Ectodermal cell (in vitro differentiated cells): ENCODE measurements at regions not wholly inside any gene's neighbourhood (a gene's known extent, or its start where the extent isn't known, plus 50 kb on each side); places are given as distances from the start of the nearest gene placed in this dataset.
"Not testable (repeated sequence)": the region's sequence is repeated elsewhere in the genome, so short reads cannot be mapped to it uniquely, and the experiment has no call there.

Experiments
- H3K27ac ChIP-seq: 2 replicates; pipeline ENCODE4 v1.7.0; 2013; ENCODE audit warnings: mild to moderate bottlenecking, low read depth, low read length; ENCODE audit not compliant: insufficient read depth, poor library complexity, severe bottlenecking
- H3K27me3 ChIP-seq: 2 replicates; pipeline ENCODE4 v1.7.0; 2013; ENCODE audit warnings: mild to moderate bottlenecking, low read length; ENCODE audit not compliant: insufficient read depth, control insufficient read depth, poor library complexity, severe bottlenecking
- H3K36me3 ChIP-seq: one replicate; pipeline ENCODE4 v1.7.0; 2013; ENCODE audit warnings: low read length; ENCODE audit not compliant: control insufficient read depth, insufficient read depth
- H3K4me1 ChIP-seq: one replicate; pipeline ENCODE4 v1.7.0; 2013; ENCODE audit warnings: low read length; ENCODE audit not compliant: control insufficient read depth, insufficient read depth
- H3K4me3 ChIP-seq: 2 replicates; pipeline ENCODE4 v1.7.0; 2013; ENCODE audit warnings: low read depth, low read length, control low read depth; ENCODE audit not compliant: insufficient read depth
- H3K9me3 ChIP-seq: 2 replicates; pipeline ENCODE4 v1.7.0; 2013; ENCODE audit warnings: mild to moderate bottlenecking, low read length, moderate library complexity; ENCODE audit not compliant: control insufficient read depth
- WGBS, 2 experiments: methylation state at CpG; one replicate each; pipeline ENCODE4 v1.1.7; 2013; ENCODE audit warnings: missing lambda C conversion rate in 2 of 2; 5-methylcytosine and 5-hydroxymethylcytosine counted together

- H3K27me3 ChIP-seq = no peaks in the 10 kb centered on the region
- H3K36me3 ChIP-seq = no peaks in the 10 kb centered on the region
- no peaks in the 10 kb centered on the region for H3K4me1 ChIP-seq
- H3K9me3 ChIP-seq = no peaks in the 10 kb centered on the region
- 93 to 94% methylated on average over 8 of the region's 8 CpGs for WGBS, 2 experiments
- no peak overlapping the region for H3K4me3 ChIP-seq
- no peak overlapping the region for H3K27ac ChIP-seq
These were observed 174.3 kb downstream of the TFAP2B start for GRCh38 chr6:50992704-50993625.

GRCh38 chr6:50993941-50994720 lies 175.5 kb downstream of the TFAP2B start:
- H3K27ac ChIP-seq = no peak overlapping the region
- H3K27me3 ChIP-seq = no peaks in the 10 kb centered on the region
- WGBS, 2 experiments = 96 to 99% methylated on average over 3 of the region's 3 CpGs
- H3K9me3 ChIP-seq = no peaks in the 10 kb centered on the region
- no peaks in the 10 kb centered on the region for H3K36me3 ChIP-seq
- no peaks in the 10 kb centered on the region for H3K4me1 ChIP-seq
- no peak overlapping the region for H3K4me3 ChIP-seq

DNA sequence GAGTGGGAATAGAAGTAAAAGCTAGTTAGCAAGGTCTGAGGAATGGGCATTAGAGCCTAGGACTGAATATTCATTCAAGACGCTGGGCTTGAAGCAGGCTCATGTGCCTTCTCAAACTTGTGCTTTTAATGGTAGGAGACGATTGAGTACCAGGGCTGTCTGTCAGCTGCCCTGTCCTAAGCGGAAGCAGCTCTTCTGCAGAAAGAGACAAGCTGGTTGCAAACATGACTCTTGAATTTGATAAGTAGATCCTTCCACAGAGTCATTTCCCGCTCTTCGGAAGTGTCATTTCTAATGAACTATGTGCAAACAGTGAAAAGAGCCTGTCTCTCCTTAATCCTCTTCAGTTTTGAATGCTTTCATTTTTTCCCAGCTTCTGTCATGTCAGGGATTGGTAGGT lies 176.4 kb downstream of the TFAP2B start:
- Histone ChIP-seq H3K27ac (no peak overlapping the region), H3K4me1 (no peaks in the 10 kb centered on the region), H3K4me3 (no peak overlapping the region), H3K9me3 (no peaks in the 10 kb centered on the region), H3K27me3 (no peaks in the 10 kb centered on the region), H3K36me3 (no peaks in the 10 kb centered on the region)
- 94 to 97% methylated on average over 5 of the region's 5 CpGs for WGBS, 2 experiments

DNA sequence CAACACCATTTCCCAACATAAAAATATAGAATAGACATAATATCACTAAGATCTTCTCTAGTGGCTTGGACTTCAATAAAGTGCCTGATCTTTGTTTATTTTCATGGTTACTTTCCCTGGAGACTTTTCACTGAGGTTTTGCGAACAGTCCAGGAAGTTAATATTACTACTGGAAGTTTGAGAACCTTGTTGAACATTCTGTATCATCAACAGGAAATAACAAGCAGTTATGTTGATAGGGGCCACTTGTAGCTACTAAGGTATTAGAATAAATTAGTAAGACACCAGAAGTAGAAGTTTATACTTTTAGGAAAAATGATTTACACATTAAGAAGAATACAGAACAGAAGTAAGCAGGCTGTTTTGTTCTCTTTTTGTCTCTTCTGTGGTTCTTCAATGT lies 180.2 kb downstream of the TFAP2B start:
- Histone ChIP-seq H3K27me3 (no peaks in the 10 kb centered on the region), H3K4me3 (no peak overlapping the region), H3K27ac (no peak overlapping the region), H3K9me3 (no peaks in the 10 kb centered on the region), H3K4me1 (no peaks in the 10 kb centered on the region), H3K36me3 (no peaks in the 10 kb centered on the region)
- WGBS, 2 experiments = 94 to 100% methylated on average over 1 of the region's 1 CpG

DNA sequence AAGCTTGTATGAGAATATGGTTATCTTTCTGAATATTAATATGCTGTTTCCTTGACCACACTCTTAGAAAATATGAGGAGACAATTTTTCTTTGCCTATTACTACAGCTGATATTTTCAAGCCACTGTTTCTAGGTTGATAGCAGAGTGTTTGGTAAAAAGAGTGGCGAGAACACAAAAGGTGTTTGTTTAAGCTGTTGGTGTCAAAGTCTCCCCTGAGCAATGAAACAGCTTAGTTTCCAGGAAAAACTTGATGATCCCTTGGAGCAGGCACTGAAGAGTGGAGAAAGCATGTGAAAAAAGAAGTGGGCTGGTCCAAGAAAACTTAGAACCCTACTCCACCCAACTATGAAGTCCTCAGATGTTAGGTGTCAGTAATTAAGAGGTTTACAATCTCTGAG lies 182.7 kb downstream of the TFAP2B start:
- H3K27me3 ChIP-seq = no peaks in the 10 kb centered on the region
- WGBS, 2 experiments = 76 to 79% methylated on average over 1 of the region's 1 CpG
- no peak overlapping the region for H3K27ac ChIP-seq
- H3K4me3 ChIP-seq = no peak overlapping the region
- H3K36me3 ChIP-seq = no peaks in the 10 kb centered on the region
- H3K4me1 ChIP-seq = no peaks in the 10 kb centered on the region
- no peaks in the 10 kb centered on the region for H3K9me3 ChIP-seq

- Histone ChIP-seq H3K36me3 (no peaks in the 10 kb centered on the region), H3K27me3 (no peaks in the 10 kb centered on the region)
- 77 to 90% methylated on average over 4 of the region's 4 CpGs for WGBS, 2 experiments
These were observed 185.7 kb downstream of the TFAP2B start for GRCh38 chr6:51004380-51004779.

DNA sequence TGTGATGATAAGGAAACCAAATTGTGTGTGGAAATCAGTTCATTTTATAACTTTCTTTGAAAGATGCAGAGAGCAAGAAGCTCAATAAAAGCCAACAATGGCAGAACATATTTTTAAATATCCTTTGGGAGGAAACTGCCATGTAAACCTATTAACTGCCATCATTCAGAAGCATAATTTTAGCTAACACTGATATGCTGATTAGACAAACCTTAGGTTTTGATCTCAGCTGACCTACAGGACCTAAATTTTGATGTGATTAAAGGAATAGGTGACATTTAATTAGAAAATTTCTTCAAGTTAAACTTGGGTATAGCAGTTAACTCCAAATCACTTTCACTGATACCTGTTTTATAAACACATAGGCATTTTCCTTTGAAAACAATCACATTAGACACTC lies 187.1 kb downstream of the TFAP2B start:
- no peak overlapping the region for H3K27ac ChIP-seq
- H3K4me1 ChIP-seq = no peaks in the 10 kb centered on the region
- no peaks in the 10 kb centered on the region for H3K27me3 ChIP-seq
- H3K9me3 ChIP-seq = no peaks in the 10 kb centered on the region
- no peak overlapping the region for H3K4me3 ChIP-seq
- no peaks in the 10 kb centered on the region for H3K36me3 ChIP-seq

More at GRCh38 chr6:51004380-51004779, 185.7 kb downstream of the TFAP2B start:
- H3K27ac ChIP-seq = no peak overlapping the region
- H3K4me1 ChIP-seq = no peaks in the 10 kb centered on the region
- no peaks in the 10 kb centered on the region for H3K9me3 ChIP-seq
- H3K4me3 ChIP-seq = no peak overlapping the region

GRCh38 chr6:51007237-51007636 lies 188.6 kb downstream of the TFAP2B start:
- Histone ChIP-seq H3K27ac (no peak overlapping the region), H3K4me3 (no peak overlapping the region), H3K36me3 (no peaks in the 10 kb centered on the region), H3K9me3 (no peaks in the 10 kb centered on the region), H3K27me3 (no peaks in the 10 kb centered on the region), H3K4me1 (no peaks in the 10 kb centered on the region)

DNA sequence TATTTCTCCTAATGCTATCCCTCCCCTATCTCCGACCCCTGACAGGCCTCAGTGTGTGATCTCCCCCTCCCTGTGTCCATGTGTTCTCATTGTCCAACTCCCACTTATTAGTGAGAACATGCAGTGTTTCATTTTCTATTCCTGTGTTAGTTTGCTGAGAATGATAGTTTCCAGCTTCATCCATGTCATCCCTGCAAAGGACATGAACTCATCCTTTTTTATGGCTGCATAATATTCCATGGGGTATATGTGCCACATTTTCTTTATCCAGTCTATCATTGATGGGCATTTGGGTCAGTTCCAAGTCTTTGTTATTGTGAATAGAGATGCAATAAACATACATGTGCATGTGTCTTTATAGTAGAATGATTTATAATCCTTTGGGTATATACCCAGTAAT lies 190.0 kb downstream of the TFAP2B start:
- not testable (repeated sequence) for H3K4me1 ChIP-seq, H3K27ac ChIP-seq, H3K4me3 ChIP-seq, H3K36me3 ChIP-seq, H3K9me3 ChIP-seq, H3K27me3 ChIP-seq
- 83 to 86% methylated on average over 1 of the region's 1 CpG for WGBS, 2 experiments

GRCh38 chr6:51013376-51013775 lies 194.7 kb downstream of the TFAP2B start:
- Histone ChIP-seq H3K4me1 (no peaks in the 10 kb centered on the region), H3K27me3 (no peaks in the 10 kb centered on the region), H3K36me3 (no peaks in the 10 kb centered on the region), H3K27ac (no peak overlapping the region), H3K9me3 (no peaks in the 10 kb centered on the region), H3K4me3 (no peak overlapping the region)
